ENCODE measurements at regions not wholly inside any gene's neighbourhood (a gene's known extent, or its start where the extent isn't known, plus 50 kb on each side); places are given as distances from the start of the nearest gene placed in this dataset.
"Not testable (repeated sequence)": the region's sequence is repeated elsewhere in the genome, so short reads cannot be mapped to it uniquely, and the experiment has no call there.

DNA sequence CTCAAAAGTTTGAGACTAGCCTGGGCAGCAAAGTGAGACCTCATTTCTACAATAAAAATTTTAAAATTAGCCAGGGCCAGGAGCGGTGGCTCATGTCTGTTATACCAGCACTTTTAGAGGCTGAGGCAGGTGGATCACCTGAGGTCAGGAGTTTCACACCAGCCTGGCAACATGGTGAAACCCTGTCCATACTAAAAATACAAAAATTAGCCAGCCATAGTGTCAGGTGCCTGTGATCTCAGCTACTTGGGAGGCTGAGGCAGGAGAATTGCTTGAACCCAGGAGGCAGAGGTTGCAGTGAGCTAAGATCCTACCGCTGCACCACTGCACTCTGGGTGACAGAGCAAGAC lies 85.1 kb upstream of the MAP4 start:
- ATAC-seq; H3K79me2 ChIP-seq (replicated peaks; ENCODE audit: insufficient read depth); H2AFZ ChIP-seq; H3K4me1 ChIP-seq (ENCODE audit: insufficient read depth); H3K4me2 ChIP-seq; H3K27ac ChIP-seq (ENCODE audit: low read depth); H3K4me1 Mint-ChIP-seq; H3K9me3 Mint-ChIP-seq; H3K4me3 ChIP-seq; H3F3A ChIP-seq (replicated peaks; ENCODE audit: low read depth); DNase-seq (ENCODE audit: low spot score); H4K20me1 ChIP-seq (replicated peaks; ENCODE audit: insufficient read depth); H3K36me3 ChIP-seq (ENCODE audit: insufficient read depth); H3K36me3 Mint-ChIP-seq (ENCODE audit: low read depth); H3K4me3 Mint-ChIP-seq; H3K27me3 ChIP-seq (ENCODE audit: insufficient read depth); H3K27me3 Mint-ChIP-seq (ENCODE audit: insufficient read depth, low read depth, poor library complexity); H3K9me2 ChIP-seq (ENCODE audit: insufficient read depth); H3K27ac Mint-ChIP-seq: not testable (repeated sequence)

DNA sequence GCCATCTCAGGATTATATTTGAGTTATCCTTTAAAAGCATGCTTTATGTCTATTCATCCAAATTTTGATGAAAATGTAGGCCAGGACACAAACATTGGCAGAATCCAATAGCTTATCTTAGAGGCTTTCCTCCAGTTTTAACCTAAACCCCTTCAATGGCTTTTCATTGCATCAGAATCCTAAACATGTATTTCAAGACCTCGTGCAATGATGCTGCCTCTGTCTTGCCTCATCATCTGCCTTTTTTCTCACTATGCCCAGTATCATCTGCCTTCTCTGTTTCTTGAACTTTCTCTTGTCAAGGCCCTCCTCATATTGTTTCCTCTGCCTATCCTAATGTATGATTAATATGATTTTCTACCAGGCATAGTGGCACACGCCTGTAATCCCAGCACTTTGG lies 76.1 kb upstream of the MAP4 start:
- no peaks in the 10 kb centered on the region for H3K27me3 ChIP-seq (ENCODE audit: insufficient read depth)
- H3K4me2 ChIP-seq: no peak overlapping the region
- Mint-ChIP-seq H3K9me3 (no peaks in the 10 kb centered on the region), H3K36me3 (ENCODE audit: low read depth) (no peaks in the 10 kb centered on the region), H3K27me3 (ENCODE audit: insufficient read depth, low read depth, poor library complexity) (peaks cover 3% of the 10 kb centered on the region), H3K27ac (no peak overlapping the region; the same call in 1 of the 2 replicates), H3K4me3 (no peak overlapping the region), H3K4me1 (peaks cover 16% of the 10 kb centered on the region)
- H3K4me1 ChIP-seq (ENCODE audit: insufficient read depth): peaks cover 11% of the 10 kb centered on the region
- no peaks in the 10 kb centered on the region for H3F3A ChIP-seq (replicated peaks; ENCODE audit: low read depth)
- no peaks in the 10 kb centered on the region for H4K20me1 ChIP-seq (replicated peaks; ENCODE audit: insufficient read depth)
- no peak overlapping the region for H2AFZ ChIP-seq
- no peak overlapping the region; the same call in 1 of the 2 replicates for H3K27ac ChIP-seq (ENCODE audit: low read depth)
- DNase-seq (ENCODE audit: low spot score): no peak
- H3K79me2 ChIP-seq (replicated peaks; ENCODE audit: insufficient read depth): peaks cover 11% of the 10 kb centered on the region
- no peaks in the 10 kb centered on the region for H3K9me2 ChIP-seq (ENCODE audit: insufficient read depth)
- no peak for ATAC-seq
- H3K36me3 ChIP-seq (ENCODE audit: insufficient read depth): no peaks in the 10 kb centered on the region
- no peak overlapping the region for H3K4me3 ChIP-seq
- TF ChIP-seq POLR2AphosphoS5 (IDR thresholded peaks at IDR 0.05; ENCODE audit: low read depth): no peak
- no peak for TF ChIP-seq ZNF462 (CRISPR knock-in tag; IDR thresholded peaks at IDR 0.05)
- no peak for TF ChIP-seq CREB1 (CRISPR knock-in tag; IDR thresholded peaks at IDR 0.05; ENCODE audit: low read depth)
- TF ChIP-seq, protein P1, sequence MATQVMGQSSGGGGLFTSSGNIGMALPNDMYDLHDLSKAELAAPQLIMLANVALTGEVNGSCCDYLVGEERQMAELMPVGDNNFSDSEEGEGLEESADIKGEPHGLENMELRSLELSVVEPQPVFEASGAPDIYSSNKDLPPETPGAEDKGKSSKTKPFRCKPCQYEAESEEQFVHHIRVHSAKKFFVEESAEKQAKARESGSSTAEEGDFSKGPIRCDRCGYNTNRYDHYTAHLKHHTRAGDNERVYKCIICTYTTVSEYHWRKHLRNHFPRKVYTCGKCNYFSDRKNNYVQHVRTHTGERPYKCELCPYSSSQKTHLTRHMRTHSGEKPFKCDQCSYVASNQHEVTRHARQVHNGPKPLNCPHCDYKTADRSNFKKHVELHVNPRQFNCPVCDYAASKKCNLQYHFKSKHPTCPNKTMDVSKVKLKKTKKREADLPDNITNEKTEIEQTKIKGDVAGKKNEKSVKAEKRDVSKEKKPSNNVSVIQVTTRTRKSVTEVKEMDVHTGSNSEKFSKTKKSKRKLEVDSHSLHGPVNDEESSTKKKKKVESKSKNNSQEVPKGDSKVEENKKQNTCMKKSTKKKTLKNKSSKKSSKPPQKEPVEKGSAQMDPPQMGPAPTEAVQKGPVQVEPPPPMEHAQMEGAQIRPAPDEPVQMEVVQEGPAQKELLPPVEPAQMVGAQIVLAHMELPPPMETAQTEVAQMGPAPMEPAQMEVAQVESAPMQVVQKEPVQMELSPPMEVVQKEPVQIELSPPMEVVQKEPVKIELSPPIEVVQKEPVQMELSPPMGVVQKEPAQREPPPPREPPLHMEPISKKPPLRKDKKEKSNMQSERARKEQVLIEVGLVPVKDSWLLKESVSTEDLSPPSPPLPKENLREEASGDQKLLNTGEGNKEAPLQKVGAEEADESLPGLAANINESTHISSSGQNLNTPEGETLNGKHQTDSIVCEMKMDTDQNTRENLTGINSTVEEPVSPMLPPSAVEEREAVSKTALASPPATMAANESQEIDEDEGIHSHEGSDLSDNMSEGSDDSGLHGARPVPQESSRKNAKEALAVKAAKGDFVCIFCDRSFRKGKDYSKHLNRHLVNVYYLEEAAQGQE (IDR thresholded peaks at IDR 0.05; ENCODE audit: unreplicated experiment): no peak
- no peak for TF ChIP-seq NANOG (IDR thresholded peaks at IDR 0.05; ENCODE audit: borderline replicate concordance)
- no peak for TF ChIP-seq ETS1 (IDR thresholded peaks at IDR 0.05)
- no peak for TF ChIP-seq CTCF (conservative IDR thresholded peaks at IDR 0.05; ENCODE audit: low read depth in 2 of 2)
